ENCODE measurements at regions not wholly inside any gene's neighbourhood (a gene's known extent, or its start where the extent isn't known, plus 50 kb on each side); places are given as distances from the start of the nearest gene placed in this dataset.

GRCh38 chr4:10173754-10174749 lies 57.5 kb upstream of the WDR1 start:
- DNase-seq: peak; percentile 87

- peak; percentile 91 for DNase-seq
Measured at GRCh38 chr4:10173037-10173753, 56.6 kb upstream of the WDR1 start.

GRCh38 chr4:10172278-10172921 lies 55.8 kb upstream of the WDR1 start:
- DNase-seq: no peak

- peak; percentile 91 for DNase-seq
Measured at GRCh38 chr4:10171055-10171454, 54.5 kb upstream of the WDR1 start.

GRCh38 chr4:10169839-10170387 lies 53.3 kb upstream of the WDR1 start:
- DNase-seq: peak; percentile 50

GRCh38 chr4:10168151-10168550 lies 51.6 kb upstream of the WDR1 start:
- no peak for DNase-seq

- no peak for DNase-seq
Measured at GRCh38 chr4:10167201-10167600, 50.6 kb upstream of the WDR1 start.
